GM13976 (cell line): ENCODE measurements at regions not wholly inside any gene's neighbourhood (a gene's known extent, or its start where the extent isn't known, plus 50 kb on each side); places are given as distances from the start of the nearest gene placed in this dataset.

Experiments
- DNase-seq: peaks from one replicate; pipeline ENCODE4 v3.0.0; 2012; ENCODE audit warnings: low spot score
- CTCF ChIP-seq: IDR thresholded peaks from 2 replicates; pipeline ENCODE4 v1.5.1; 2012; ENCODE audit warnings: borderline replicate concordance, mild to moderate bottlenecking; ENCODE audit not compliant: insufficient read depth; ENCODE audit errors: extremely low read depth, missing control alignments, control extremely low read depth
- in situ Hi-C: fragments of 300-500 bp; cut with MboI; formaldehyde crosslinking; loops from one replicate; pipeline ENCODE4 v1.12.0; 2022; ENCODE audit warnings: low sequenced_read_pairs, mixed read lengths, inconsistent platforms; ENCODE audit not compliant: unreplicated experiment

DNA sequence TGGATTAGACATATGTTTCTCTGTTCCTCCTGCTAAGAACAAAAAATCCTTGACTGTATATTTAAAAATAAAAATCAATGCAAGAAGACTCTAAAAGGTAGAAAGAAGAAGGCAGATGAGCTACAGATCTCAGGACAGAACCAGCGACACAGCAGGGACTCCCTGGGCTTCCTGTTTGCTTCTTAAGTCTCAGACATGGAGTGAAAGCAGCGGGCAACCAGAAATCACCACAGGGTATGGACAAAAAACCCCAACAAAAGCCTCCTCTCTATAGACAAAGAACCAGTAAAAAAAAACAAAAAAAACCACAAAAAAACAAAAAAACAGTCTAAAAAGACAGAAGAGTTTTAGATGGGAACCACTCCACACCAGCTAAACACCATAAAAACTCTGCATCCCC lies 971.0 kb upstream of the GYPC start:
- no peak for TF ChIP-seq CTCF
- in situ Hi-C loops, result no loop called here
- DNase-seq, result no peak

- in situ Hi-C loops, result no loop called here
- TF ChIP-seq CTCF, result no peak
- DNase-seq, result no peak
Measured at GRCh38 chr2:125696560-125696959, 959.4 kb upstream of the GYPC start.

- TF ChIP-seq CTCF, result no peak
- DNase-seq, result no peak
- in situ Hi-C loops, result no loop called here
Measured at GRCh38 chr2:125698280-125698679, 957.7 kb upstream of the GYPC start.

GRCh38 chr2:125701070-125701469 lies 954.9 kb upstream of the GYPC start:
- in situ Hi-C loops, result no loop called here
- no peak for TF ChIP-seq CTCF
- DNase-seq, result no peak

DNA sequence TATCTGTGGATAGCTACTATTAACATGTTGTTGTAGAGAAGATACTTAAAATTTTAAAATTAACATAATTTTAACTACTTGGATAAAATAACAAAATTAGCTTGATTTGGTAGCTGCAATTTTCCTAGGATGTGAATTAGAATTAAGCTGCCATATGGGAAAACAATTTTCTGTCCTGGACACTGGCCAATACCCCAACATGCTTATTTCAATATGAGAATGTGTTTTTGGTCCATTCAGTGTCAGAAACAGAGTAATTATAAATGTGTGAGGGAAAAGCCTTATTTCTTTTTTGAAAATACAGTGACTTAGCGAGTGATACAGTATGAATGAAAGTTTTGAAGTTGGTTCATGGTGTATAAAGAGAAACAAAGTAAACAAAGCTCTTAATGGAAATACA lies 948.3 kb upstream of the GYPC start:
- DNase-seq, result no peak
- in situ Hi-C loops, result no loop called here
- no peak for TF ChIP-seq CTCF

GRCh38 chr2:125710561-125710960 lies 945.4 kb upstream of the GYPC start:
- no peak for TF ChIP-seq CTCF
- in situ Hi-C loops, result no loop called here
- no peak for DNase-seq

- no peak for DNase-seq
- no peak for TF ChIP-seq CTCF
- in situ Hi-C loops, result no loop called here
Measured at GRCh38 chr2:125711075-125711474, 944.9 kb upstream of the GYPC start.
